Endothelial cell of umbilical vein (primary cell): ENCODE measurements at regions not wholly inside any gene's neighbourhood (a gene's known extent, or its start where the extent isn't known, plus 50 kb on each side); places are given as distances from the start of the nearest gene placed in this dataset.

ENCODE experiments used
- BruUV-seq: library from RNA; stranded (reverse); fragments of 400-500 nt; replicated peaks from 2 replicates; lab custom pipeline; 2021; lab: Mats Ljungman, UMichigan
- CTCF ChIA-PET: fragments of 300-600, 350-600 bp; sonication (Branson Sonifier 250); formaldehyde crosslinking; loops from one replicate; lab custom pipeline; 2021; ENCODE audit warnings: antibody characterized with exemption, inconsistent platforms; lab: Charles Lee
- POLR2A ChIA-PET: fragments of 300-600, 350-600 bp; sonication (Branson Sonifier 250); formaldehyde crosslinking; loops from one replicate; lab custom pipeline; 2021; ENCODE audit warnings: antibody characterized with exemption, inconsistent platforms; lab: Charles Lee
- DNase-seq: peaks from one replicate; pipeline ENCODE4 v3.0.0-alpha.2; 2011; ENCODE audit warnings: low read depth, low spot score
- FAIRE-seq: peaks from 2 replicates; lab custom pipeline; 2011; peaks lifted over from hg19 to GRCh38; lab: Jason Lieb, UNC
- H2AFZ ChIP-seq: 2 replicates; pipeline ENCODE4 v1.6.0; 2012; ENCODE audit warnings: low read depth, low read length, control low read depth, inconsistent platforms
- H3K27ac ChIP-seq: 2 replicates; pipeline ENCODE4 v1.5.1; 2011; ENCODE audit warnings: low read depth, mild to moderate bottlenecking, control low read depth, low read length, moderate library complexity; ENCODE audit not compliant: insufficient read depth
- H3K27me3 ChIP-seq, 2 experiments: 2 replicates each; pipeline versions ENCODE4 v1.6.0 to v1.6.1; 2011; ENCODE audit warnings: low read length in 2 of 2, mixed read lengths in 1 of 2; ENCODE audit not compliant: control insufficient read depth in 2 of 2, insufficient read depth in 2 of 2
- H3K36me3 ChIP-seq, 2 experiments: 2 replicates in 1 of 2; 3 replicates in 1 of 2; pipeline ENCODE4 v1.5.1; 2011; ENCODE audit warnings: low read length in 2 of 2, mild to moderate bottlenecking in 1 of 2, moderate library complexity in 1 of 2; ENCODE audit not compliant: control insufficient read depth in 2 of 2, insufficient read depth in 2 of 2; ENCODE audit errors: extremely low read depth in 1 of 2
- H3K4me1 ChIP-seq: 3 replicates; pipeline ENCODE4 v1.5.1; 2011; ENCODE audit warnings: mild to moderate bottlenecking, low read length; ENCODE audit not compliant: control insufficient read depth, insufficient read depth; ENCODE audit errors: extremely low read depth
- H3K4me2 ChIP-seq: 2 replicates; pipeline ENCODE4 v1.6.1; 2011; ENCODE audit warnings: low read length, control low read depth, mixed read lengths; ENCODE audit not compliant: insufficient read depth
- H3K4me3 ChIP-seq, 3 experiments: fragments of 200-600 bp in 1 of 3; sonication (generic), shearing (Covaris generic) in 1 of 3; replicated peaks in 1 of 3; 2 replicates each; pipeline ENCODE4 v1.5.1; 2011 to 2016; ENCODE audit warnings: control low read depth in 3 of 3, low read length in 3 of 3, mild to moderate bottlenecking in 2 of 3, inconsistent platforms in 1 of 3, low read depth in 1 of 3, moderate library complexity in 1 of 3; ENCODE audit not compliant: insufficient read depth in 1 of 3
- H3K79me2 ChIP-seq: 2 replicates; pipeline ENCODE4 v1.6.0; 2012; ENCODE audit warnings: low read length, inconsistent platforms; ENCODE audit not compliant: control insufficient read depth, insufficient read depth
- H3K9ac ChIP-seq: replicated peaks from 2 replicates; pipeline ENCODE3; 2011; ENCODE audit warnings: low read length, control low read depth; ENCODE audit not compliant: insufficient read depth; ENCODE audit errors: extremely low read depth
- H3K9me1 ChIP-seq: replicated peaks from 3 replicates; pipeline ENCODE4 v1.6.0; 2011; ENCODE audit warnings: mild to moderate bottlenecking, low read length; ENCODE audit not compliant: control insufficient read depth, insufficient read depth; ENCODE audit errors: extremely low read depth
- H3K9me3 ChIP-seq: replicated peaks from 2 replicates; pipeline ENCODE4 v1.5.1; 2012; ENCODE audit warnings: low read length, inconsistent platforms; ENCODE audit not compliant: control insufficient read depth, insufficient read depth
- H4K20me1 ChIP-seq: replicated peaks from 2 replicates; pipeline ENCODE3; 2011; ENCODE audit warnings: mild to moderate bottlenecking, low read length; ENCODE audit not compliant: control insufficient read depth, insufficient read depth; ENCODE audit errors: extremely low read depth
- CTCF ChIP-seq, 2 donors: IDR thresholded peaks; 1 replicate in 1 of 2; 2 replicates in 1 of 2; pipeline ENCODE4 v1.5.1; 2011; ENCODE audit warnings: low read length in 2 of 2, mild to moderate bottlenecking in 2 of 2, moderate library complexity in 2 of 2, control low read depth in 1 of 2, inconsistent platforms in 1 of 2, low read depth in 1 of 2; ENCODE audit not compliant: insufficient read depth in 1 of 2; ENCODE audit errors: extremely low read depth in 1 of 2
- EZH2 ChIP-seq: IDR thresholded peaks from 2 replicates; pipeline ENCODE4 v1.6.1; 2012; ENCODE audit warnings: borderline replicate concordance, low read depth, mild to moderate bottlenecking, moderate library complexity, low read length, inconsistent platforms; ENCODE audit not compliant: severe bottlenecking
- FOS ChIP-seq: IDR thresholded peaks from 2 replicates; pipeline ENCODE4 v1.6.1; 2011; ENCODE audit warnings: mild to moderate bottlenecking, low read length, moderate library complexity, borderline replicate concordance; ENCODE audit not compliant: insufficient read depth
- GATA2 ChIP-seq: IDR thresholded peaks from 2 replicates; pipeline ENCODE4 v1.7.0; 2011; ENCODE audit warnings: low read depth, mild to moderate bottlenecking, moderate library complexity, mixed read lengths, low read length; ENCODE audit not compliant: insufficient read length, insufficient read depth
- JUN ChIP-seq: IDR thresholded peaks from 2 replicates; pipeline ENCODE4 v1.6.1; 2011; ENCODE audit warnings: borderline replicate concordance, low read depth; ENCODE audit not compliant: insufficient read length, insufficient read depth
- MAX ChIP-seq: IDR thresholded peaks from 2 replicates; pipeline ENCODE4 v1.6.1; 2011; ENCODE audit not compliant: insufficient read depth, insufficient read length
- MYC ChIP-seq: IDR thresholded peaks from one replicate; pipeline ENCODE4 v1.6.1; 2011; ENCODE audit warnings: mild to moderate bottlenecking, low read depth, low read length
- POLR2A ChIP-seq: IDR thresholded peaks from 2 replicates; pipeline ENCODE4 v1.6.1; 2012; ENCODE audit warnings: low read depth, mild to moderate bottlenecking, control low read depth, low read length
- POLR2AphosphoS5 ChIP-seq: IDR thresholded peaks from 2 replicates; pipeline ENCODE4 v1.6.1; 2012; ENCODE audit warnings: low read depth, mild to moderate bottlenecking, control low read depth, low read length, moderate library complexity; ENCODE audit not compliant: insufficient read depth
- dilution Hi-C: fragments of 300-500 bp; cut with MboI; formaldehyde crosslinking; loops from one replicate; pipeline ENCODE4 v1.15.0; 2019; ENCODE audit warnings: low sequenced_read_pairs; ENCODE audit not compliant: extremely low pct_ligation_motif_present
- intact Hi-C: fragments of 100-400 bp; cut with micrococcal nuclease; formaldehyde crosslinking; loops from one replicate; pipeline ENCODE4 v1.10.0; 2022

DNA sequence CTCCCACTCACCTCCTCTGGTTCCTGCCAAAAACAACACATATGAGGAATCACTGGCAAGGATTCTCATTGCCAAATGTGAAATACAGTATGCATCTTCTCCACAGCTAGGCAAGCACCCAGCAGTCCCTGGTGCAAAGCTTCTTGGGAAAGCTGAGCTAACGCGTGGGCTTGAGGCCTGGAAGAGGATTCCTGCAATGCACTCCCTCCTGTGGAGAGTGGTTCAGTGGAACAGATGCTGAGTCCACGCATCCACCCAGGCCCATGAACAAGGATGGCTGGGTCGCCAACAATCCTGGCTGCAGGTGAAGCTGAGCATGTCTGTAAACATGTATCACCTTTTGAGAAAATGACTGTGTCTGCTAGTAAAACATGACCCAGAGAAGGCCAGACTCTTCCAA, 113.2 kb upstream of the CHST15 start:
- Histone ChIP-seq H3K4me3 (no peak overlapping the region), H3K9me1 (no peaks in the 10 kb centered on the region), H3K79me2 (no peaks in the 10 kb centered on the region), H4K20me1 (no peaks in the 10 kb centered on the region), H3K4me1 (no peaks in the 10 kb centered on the region), H3K9me3 (no peaks in the 10 kb centered on the region), H3K27me3 (no peaks in the 10 kb centered on the region), H3K36me3 (no peaks in the 10 kb centered on the region), H3K4me2 (no peak overlapping the region), H2AFZ (no peak overlapping the region), H3K27ac (no peak overlapping the region), H3K9ac (no peak overlapping the region)
- dilution Hi-C loops (no loop called here), intact Hi-C loops (no loop called here)
- TF ChIP-seq JUN (no peak), MAX (no peak), GATA2 (no peak), POLR2A (no peak), MYC (no peak), CTCF (IDR thresholded peaks at IDR 0.05; ENCODE audit: extremely low read depth in 1 of 2, insufficient read depth in 1 of 2, low read depth in 1 of 2, low read length in 2 of 2) (no peak), POLR2AphosphoS5 (no peak), EZH2 (no peak), FOS (no peak)
- CTCF ChIA-PET, result no interaction called here
- FAIRE-seq (no peak), DNase-seq (no peak)
- POLR2A ChIA-PET, result no interaction called here
- no TSS peak for BruUV-seq
